ENCODE measurements at regions not wholly inside any gene's neighbourhood (a gene's known extent, or its start where the extent isn't known, plus 50 kb on each side); places are given as distances from the start of the nearest gene placed in this dataset.
"Not testable (repeated sequence)": the region's sequence is repeated elsewhere in the genome, so short reads cannot be mapped to it uniquely, and the experiment has no call there.

DNA sequence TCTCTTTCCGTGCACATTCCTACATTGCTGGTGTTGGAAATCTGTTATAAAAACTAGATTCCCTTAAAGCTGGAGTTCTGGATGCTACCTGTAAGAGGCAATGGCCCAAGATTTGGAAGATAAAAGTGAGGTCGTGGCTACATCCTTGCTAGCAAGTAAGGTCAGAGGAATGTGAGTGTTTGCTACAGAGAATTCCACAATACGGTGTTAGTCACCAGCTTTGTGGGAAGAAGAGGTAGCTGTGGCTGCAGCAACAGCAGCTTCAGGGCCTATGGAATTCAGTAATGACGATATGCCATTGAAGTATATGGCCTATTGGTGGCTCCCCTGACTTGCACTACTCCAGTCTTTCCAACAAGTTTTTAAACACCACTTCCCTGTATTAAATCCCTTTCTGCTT, 227.7 kb upstream of the TMEM260 start:
- DNase-seq (ENCODE audit: low read depth): peak; percentile 51
- H3K4me3 ChIP-seq (ENCODE audit: low read depth, low read length): no peak overlapping the region
- TF ChIP-seq, protein P1, sequence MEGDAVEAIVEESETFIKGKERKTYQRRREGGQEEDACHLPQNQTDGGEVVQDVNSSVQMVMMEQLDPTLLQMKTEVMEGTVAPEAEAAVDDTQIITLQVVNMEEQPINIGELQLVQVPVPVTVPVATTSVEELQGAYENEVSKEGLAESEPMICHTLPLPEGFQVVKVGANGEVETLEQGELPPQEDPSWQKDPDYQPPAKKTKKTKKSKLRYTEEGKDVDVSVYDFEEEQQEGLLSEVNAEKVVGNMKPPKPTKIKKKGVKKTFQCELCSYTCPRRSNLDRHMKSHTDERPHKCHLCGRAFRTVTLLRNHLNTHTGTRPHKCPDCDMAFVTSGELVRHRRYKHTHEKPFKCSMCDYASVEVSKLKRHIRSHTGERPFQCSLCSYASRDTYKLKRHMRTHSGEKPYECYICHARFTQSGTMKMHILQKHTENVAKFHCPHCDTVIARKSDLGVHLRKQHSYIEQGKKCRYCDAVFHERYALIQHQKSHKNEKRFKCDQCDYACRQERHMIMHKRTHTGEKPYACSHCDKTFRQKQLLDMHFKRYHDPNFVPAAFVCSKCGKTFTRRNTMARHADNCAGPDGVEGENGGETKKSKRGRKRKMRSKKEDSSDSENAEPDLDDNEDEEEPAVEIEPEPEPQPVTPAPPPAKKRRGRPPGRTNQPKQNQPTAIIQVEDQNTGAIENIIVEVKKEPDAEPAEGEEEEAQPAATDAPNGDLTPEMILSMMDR (IDR thresholded peaks at IDR 0.05; ENCODE audit: insufficient read depth, low read length): no peak

DNA sequence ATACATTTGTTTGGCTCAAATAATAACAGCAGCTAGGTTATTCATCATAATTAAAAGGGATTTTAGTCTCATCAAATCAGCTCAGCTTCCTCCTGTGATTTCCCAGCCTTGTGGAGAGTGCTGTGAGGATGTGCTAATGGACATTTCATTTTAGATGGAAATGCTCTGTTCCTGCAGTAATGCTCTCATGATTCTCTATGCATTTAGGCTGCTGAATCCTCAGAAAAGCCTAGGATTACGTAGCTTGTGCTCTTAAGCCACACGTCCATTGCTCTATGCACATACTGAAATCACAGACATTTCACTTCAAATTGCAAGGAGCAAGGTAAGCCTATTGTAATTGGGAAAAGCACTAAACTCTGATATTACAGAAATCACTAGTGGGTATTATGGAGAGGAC, 226.6 kb upstream of the TMEM260 start:
- H3K4me3 ChIP-seq (ENCODE audit: low read depth, low read length): no peak overlapping the region
- TF ChIP-seq, protein P1 (IDR thresholded peaks at IDR 0.05; ENCODE audit: insufficient read depth, low read length): no peak
- no peak for DNase-seq (ENCODE audit: low read depth)

DNA sequence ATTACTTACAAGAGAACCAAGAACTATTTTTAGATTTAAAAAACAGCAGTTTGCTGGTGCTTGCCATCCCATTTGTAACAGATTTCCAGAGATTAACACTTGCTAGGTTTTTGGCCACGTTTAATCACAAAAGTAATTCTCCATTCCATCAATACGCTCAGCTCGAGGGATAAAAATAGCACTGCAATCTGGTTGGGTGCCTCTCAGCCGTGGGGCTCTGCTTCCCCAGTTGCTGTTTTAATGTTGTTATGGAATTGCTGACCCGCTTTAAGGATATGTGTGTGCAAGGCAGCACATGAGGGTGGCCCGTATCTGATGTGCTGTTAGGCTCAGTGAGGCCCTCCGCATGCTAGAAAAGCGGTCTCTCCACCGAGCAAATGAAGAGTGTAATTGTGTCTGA, 222.2 kb upstream of the TMEM260 start:
- no peak overlapping the region for H3K4me3 ChIP-seq (ENCODE audit: low read depth, low read length)
- peak; percentile 17 for DNase-seq (ENCODE audit: low read depth)
- TF ChIP-seq, protein P1 (IDR thresholded peaks at IDR 0.05; ENCODE audit: insufficient read depth, low read length): no peak

DNA sequence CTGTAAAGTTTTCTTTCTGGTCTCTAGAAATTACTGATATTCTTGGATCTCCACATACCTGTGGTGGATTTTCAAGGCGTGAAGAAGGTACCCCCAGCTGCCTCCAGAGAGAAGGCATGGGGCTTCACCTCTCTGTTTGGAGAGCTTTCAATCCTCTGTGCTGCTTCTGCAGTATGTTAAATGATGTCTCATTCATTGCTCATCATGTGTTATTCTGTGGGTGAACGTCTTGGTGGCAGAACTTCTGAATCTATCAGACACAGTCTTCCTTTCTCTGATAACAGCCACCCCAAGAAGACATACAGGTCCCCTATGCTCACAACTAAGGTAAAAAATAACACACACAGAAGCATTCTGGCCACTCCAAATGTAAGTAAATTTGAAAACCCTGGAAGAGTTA, 221.3 kb upstream of the TMEM260 start:
- H3K4me3 ChIP-seq (ENCODE audit: low read depth, low read length): no peak overlapping the region
- DNase-seq (ENCODE audit: low read depth): no peak
- TF ChIP-seq, protein P1 (IDR thresholded peaks at IDR 0.05; ENCODE audit: insufficient read depth, low read length): no peak

DNA sequence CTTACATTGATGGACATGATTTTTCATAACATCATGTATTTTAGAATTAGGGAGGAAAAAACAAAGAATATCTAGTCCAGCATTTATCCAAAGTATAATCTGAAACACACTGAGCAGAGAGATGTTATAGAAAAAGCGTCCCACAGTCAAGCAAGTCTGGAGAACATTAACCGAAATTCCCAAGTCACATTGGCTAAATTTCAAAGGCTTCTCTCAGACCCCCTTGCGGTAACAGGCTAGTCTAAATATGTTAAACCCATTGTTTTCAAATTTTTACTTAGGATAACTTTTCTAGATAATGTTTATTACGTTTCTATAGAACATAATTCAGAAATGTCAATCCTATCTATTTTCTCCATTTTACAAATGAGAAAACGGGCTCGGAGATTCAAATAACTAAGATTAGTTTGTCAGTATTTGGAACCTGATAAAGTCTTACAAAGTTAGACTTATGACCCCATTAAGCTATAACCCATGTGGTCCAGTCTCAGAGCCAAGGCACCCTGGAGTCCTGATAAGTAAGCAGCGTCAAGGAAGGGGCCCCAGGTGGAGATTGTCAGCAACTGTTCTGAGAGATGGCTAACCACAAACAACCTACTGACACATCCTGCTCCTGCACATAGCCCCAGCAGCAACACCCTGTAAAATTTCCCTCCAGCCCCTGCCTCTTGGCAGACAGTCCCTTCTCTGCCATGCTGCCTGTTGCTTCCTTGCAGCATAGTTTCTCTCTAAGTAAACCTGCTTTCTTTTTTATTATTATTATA, 220.6 kb upstream of the TMEM260 start:
- TF ChIP-seq, protein P1 (IDR thresholded peaks at IDR 0.05; ENCODE audit: insufficient read depth, low read length): no peak
- H3K4me3 ChIP-seq (ENCODE audit: low read depth, low read length): no peak overlapping the region
- no peak for DNase-seq (ENCODE audit: low read depth)

DNA sequence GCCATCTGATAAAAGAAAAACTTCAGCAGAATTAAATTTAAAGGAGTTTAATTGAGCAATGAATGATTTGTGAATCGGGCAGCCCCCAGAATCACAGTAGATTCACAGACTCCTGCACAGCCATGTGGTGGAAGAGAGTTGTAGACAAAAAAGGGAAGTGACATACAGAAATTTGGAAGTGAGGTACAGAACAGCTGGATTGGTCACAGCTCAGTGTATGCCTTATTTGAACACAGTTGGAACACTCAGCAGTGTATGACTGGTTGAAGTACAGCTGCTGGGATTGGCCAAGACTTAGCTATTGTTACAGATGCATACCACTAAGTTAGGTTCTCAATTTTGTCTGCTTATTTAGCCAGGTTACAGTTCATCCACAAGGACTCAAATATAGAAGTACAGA, 213.9 kb upstream of the TMEM260 start:
- peak; percentile 25 for DNase-seq (ENCODE audit: low read depth)
- H3K4me3 ChIP-seq (ENCODE audit: low read depth, low read length): not testable (repeated sequence)

DNA sequence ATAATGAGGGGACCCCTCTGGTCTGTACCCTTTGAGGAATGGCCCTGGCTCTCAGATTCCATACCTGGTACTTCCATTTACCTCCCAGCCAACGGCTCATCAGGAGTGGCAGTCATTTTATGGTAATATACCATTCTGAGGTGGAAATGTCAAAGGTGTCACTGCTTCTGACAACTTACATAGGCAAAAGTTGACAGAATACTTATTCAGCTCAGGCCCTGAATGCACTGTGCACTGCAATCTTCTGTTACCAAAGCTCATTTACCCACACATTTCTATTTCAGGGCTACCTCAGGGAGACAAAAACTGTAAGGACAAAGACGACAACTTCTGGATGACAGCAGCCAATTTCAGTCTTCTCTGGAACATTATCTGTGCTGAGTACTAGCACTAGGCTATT, 212.2 kb upstream of the TMEM260 start:
- TF ChIP-seq, protein P1 (IDR thresholded peaks at IDR 0.05; ENCODE audit: insufficient read depth, low read length): no peak
- no peak for DNase-seq (ENCODE audit: low read depth)
- H3K4me3 ChIP-seq (ENCODE audit: low read depth, low read length): no peak overlapping the region
